Adrenal gland (tissue), 9 donors: ENCODE measurements at regions not wholly inside any gene's neighbourhood (a gene's known extent, or its start where the extent isn't known, plus 50 kb on each side); places are given as distances from the start of the nearest gene placed in this dataset.

Experiments used
- DNase-seq, 7 donors: peaks; one replicate each; pipeline ENCODE4 v3.0.0-alpha.2; 2019 to 2020
- H3K27ac ChIP-seq, 5 donors: fragments of 200-600 bp; sonication (generic) in 4 of 5; 1 replicate in 3 of 5; 2 replicates in 2 of 5; pipeline versions ENCODE4 v1.5.1 to v1.8.0; 2016 to 2020; ENCODE audit warnings: mild to moderate bottlenecking in 1 of 5
- H3K27me3 ChIP-seq: fragments of 200-600 bp; 2 replicates; pipeline ENCODE4 v1.8.0; 2021
- H3K36me3 ChIP-seq, 2 donors: fragments of 200-600 bp; replicated peaks in 1 of 2; 1 replicate in 1 of 2; 2 replicates in 1 of 2; pipeline versions ENCODE4 v1.5.1 to v1.8.0; 2018 to 2022
- H3K4me1 ChIP-seq, 2 donors: fragments of 200-600 bp; replicated peaks in 1 of 2; 1 replicate in 1 of 2; 2 replicates in 1 of 2; pipeline versions ENCODE4 v1.5.1 to v1.8.0; 2018 to 2021
- H3K4me3 ChIP-seq, 4 donors: fragments of 200-600 bp; sonication (generic) in 3 of 4; one replicate each; pipeline ENCODE4 v1.5.1; 2016 to 2018
- H3K9me3 ChIP-seq, 3 donors: fragments of 200-600 bp; sonication (generic) in 1 of 3; replicated peaks in 1 of 3; 1 replicate in 2 of 3; 2 replicates in 1 of 3; pipeline versions ENCODE4 v1.5.1 to v1.8.0; 2016 to 2021
- POLR2A ChIP-seq, 2 donors: fragments of 450-650 bp; IDR thresholded peaks; one replicate each; pipeline ENCODE4 v1.6.1; 2017; ENCODE audit warnings: antibody characterized with exemption in 2 of 2, mild to moderate bottlenecking in 2 of 2, moderate library complexity in 1 of 2
- WGBS, 4 donors: extraction: QIAGEN DNeasy Blood & Tissue Kit in 2 of 4; methylation state at CpG; one replicate each; pipeline versions ENCODE4 v1.1.5 to v1.1.7; 2013 to 2017; 5-methylcytosine and 5-hydroxymethylcytosine counted together
- intact Hi-C, 2 donors: fragments of 100-400 bp; cut with DNase I; formaldehyde crosslinking; loops; one replicate each; pipeline versions ENCODE4 v1.14.1 to v1.15.0; 2022 to 2023
- TF ChIP-seq, protein P1 (sequence below), 6 experiments: fragments of 450-650 bp in 4 of 6; fragments of 200-600 bp in 2 of 6; sonication (generic) in 1 of 6; IDR thresholded peaks; 1 replicate in 5 of 6; 2 replicates in 1 of 6; pipeline versions ENCODE4 v1.5.1 to v1.8.0; 2016 to 2021; ENCODE audit warnings: antibody characterized with exemption in 6 of 6, mild to moderate bottlenecking in 2 of 6, moderate library complexity in 1 of 6
- donor health status: healthy with polysubstance abuse.
- donor health status: Bipolar disorder and iron deficiency.
- donor health status: DM: yes; HTN: yes; CAD: no.
- donor health status: DM: no; HTN: no; CAD: no.
- donor health status: DM: no; HTN: no; CAD: no.

DNA sequence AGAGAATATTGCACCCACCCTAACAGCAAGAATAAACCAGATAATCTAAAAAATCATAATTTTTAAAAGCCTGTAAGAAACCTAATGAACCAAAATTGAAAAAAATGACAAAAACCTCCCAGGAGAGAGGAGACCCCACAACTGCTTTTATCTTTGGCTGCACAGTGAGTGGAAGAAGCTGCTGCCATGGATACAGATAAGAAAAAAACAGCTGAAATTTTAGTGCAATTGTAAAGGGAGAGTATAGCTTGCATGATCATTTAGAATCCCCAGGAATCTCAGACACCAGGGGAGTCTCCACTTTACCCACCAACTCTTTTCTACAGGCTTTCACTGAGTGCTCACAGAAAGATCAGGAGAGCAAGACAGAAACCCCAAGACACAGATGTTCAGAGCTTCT lies 338.1 kb upstream of the NCKAP5 start:
- DNase-seq, result no peak
- H3K27me3 ChIP-seq, result no peaks in the 10 kb centered on the region

DNA sequence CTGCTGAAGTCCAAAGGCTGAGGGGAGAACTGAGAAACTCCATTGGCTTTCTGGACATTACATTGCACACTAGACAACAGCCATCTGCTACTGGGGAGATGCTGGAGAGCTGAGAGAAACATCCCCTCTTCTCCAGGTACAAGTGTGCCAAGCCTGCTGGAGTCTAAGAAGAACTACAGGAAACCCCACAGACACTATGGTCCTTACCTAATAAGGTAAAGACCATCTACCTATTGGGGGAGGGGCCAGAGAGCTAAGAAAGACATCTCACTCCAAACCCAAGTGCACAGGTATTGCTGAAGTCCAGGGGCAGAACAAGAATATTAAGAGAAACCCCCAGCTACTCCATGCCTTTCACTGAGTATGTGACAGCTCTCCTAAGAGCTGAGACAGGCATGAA lies 338.7 kb upstream of the NCKAP5 start:
- TF ChIP-seq, protein P1, sequence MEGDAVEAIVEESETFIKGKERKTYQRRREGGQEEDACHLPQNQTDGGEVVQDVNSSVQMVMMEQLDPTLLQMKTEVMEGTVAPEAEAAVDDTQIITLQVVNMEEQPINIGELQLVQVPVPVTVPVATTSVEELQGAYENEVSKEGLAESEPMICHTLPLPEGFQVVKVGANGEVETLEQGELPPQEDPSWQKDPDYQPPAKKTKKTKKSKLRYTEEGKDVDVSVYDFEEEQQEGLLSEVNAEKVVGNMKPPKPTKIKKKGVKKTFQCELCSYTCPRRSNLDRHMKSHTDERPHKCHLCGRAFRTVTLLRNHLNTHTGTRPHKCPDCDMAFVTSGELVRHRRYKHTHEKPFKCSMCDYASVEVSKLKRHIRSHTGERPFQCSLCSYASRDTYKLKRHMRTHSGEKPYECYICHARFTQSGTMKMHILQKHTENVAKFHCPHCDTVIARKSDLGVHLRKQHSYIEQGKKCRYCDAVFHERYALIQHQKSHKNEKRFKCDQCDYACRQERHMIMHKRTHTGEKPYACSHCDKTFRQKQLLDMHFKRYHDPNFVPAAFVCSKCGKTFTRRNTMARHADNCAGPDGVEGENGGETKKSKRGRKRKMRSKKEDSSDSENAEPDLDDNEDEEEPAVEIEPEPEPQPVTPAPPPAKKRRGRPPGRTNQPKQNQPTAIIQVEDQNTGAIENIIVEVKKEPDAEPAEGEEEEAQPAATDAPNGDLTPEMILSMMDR (IDR thresholded peaks at IDR 0.05), result no peak
- TF ChIP-seq POLR2A (IDR thresholded peaks at IDR 0.05), result no peak
- Histone ChIP-seq H3K36me3 (no peaks in the 10 kb centered on the region), H3K4me1 (no peaks in the 10 kb centered on the region), H3K27me3 (no peaks in the 10 kb centered on the region), H3K9me3 (no peaks in the 10 kb centered on the region), H3K27ac (no peak overlapping the region), H3K4me3 (no peak overlapping the region)
- no peak for DNase-seq
- intact Hi-C loops, result no loop called here

More for the DNA sequence above, 338.1 kb upstream of the NCKAP5 start:
- no peaks in the 10 kb centered on the region for H3K4me1 ChIP-seq
- H3K27ac ChIP-seq, result no peak overlapping the region
- H3K9me3 ChIP-seq, result no peaks in the 10 kb centered on the region
- TF ChIP-seq, protein P1 (IDR thresholded peaks at IDR 0.05), result no peak
- no peak for TF ChIP-seq POLR2A (IDR thresholded peaks at IDR 0.05)
- H3K4me3 ChIP-seq, result no peak overlapping the region
- intact Hi-C loops, result no loop called here
- H3K36me3 ChIP-seq, result no peaks in the 10 kb centered on the region

DNA sequence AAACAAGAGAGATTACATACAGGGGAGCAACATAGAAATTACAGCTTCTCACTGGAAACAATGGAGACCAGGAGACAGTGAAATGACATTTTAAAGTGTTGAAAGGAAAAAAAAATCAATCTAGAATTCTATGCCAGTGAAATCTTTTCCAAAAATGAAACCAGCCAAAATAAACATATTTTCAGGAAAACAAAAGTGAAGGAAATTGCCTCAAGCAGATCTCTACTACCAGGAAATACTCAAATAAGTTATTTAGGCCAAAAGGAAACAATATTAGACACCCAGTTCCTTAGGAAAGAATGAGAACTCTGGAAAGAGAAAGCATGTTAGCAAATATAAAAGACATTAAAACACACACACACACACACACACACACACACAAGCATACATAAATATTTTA lies 339.9 kb upstream of the NCKAP5 start:
- Histone ChIP-seq H3K27ac (no peak overlapping the region), H3K36me3 (no peaks in the 10 kb centered on the region), H3K27me3 (no peaks in the 10 kb centered on the region), H3K4me1 (no peaks in the 10 kb centered on the region), H3K4me3 (no peak overlapping the region), H3K9me3 (no peaks in the 10 kb centered on the region)
- no peak for DNase-seq
- TF ChIP-seq POLR2A (IDR thresholded peaks at IDR 0.05), result no peak
- TF ChIP-seq, protein P1 (IDR thresholded peaks at IDR 0.05), result no peak
- intact Hi-C loops, result no loop called here

DNA sequence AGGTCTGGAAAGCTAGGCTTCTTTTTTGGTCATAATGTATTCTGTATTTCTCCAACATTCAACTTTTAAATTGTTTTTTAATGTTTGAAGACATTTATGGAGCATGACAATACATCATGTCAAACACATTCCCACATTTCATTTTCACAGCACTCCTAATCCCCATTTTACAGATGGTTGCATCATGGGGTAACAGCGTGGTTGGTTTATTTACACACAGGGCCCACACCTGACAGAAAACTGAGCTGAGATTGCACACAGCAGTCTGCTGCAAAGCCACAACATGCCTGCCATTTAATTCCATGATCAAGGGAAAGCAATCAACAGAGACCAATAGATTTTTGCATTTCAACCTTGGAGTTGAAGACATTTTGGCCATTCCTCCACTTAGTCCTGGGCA lies 335.7 kb upstream of the MGAT5 start:
- Histone ChIP-seq H3K4me3 (no peak overlapping the region), H3K27ac (no peak overlapping the region), H3K9me3 (no peaks in the 10 kb centered on the region), H3K4me1 (no peaks in the 10 kb centered on the region), H3K36me3 (no peaks in the 10 kb centered on the region), H3K27me3 (no peaks in the 10 kb centered on the region)
- intact Hi-C loops, result no loop called here
- 90 to 100% (median 97%) methylated on average over 1 of the region's 1 CpG for WGBS, 4 donors
- TF ChIP-seq POLR2A (IDR thresholded peaks at IDR 0.05), result no peak
- TF ChIP-seq, protein P1 (IDR thresholded peaks at IDR 0.05), result no peak
- no peak for DNase-seq
